ENCODE measurements at regions not wholly inside any gene's neighbourhood (a gene's known extent, or its start where the extent isn't known, plus 50 kb on each side); places are given as distances from the start of the nearest gene placed in this dataset.

DNA sequence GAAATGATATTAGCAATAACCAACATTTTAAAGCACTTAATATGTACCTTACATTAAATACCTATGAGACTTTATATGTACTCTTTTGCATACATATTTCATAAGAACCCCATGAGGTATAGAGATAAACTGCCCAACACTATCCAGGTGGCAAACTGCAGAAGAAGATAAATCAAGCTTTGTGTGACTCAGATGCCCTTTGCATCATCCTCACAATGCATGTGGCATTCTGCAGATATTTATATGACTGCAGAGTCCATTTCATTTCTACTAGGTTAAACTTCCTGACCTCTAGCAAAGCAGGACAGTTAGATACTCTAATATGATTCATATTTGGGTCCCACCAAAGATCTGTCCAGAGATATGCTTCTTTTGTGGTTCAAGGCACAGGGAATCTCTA is 85.6 kb upstream of the RASGEF1B start:
- no peak for DNase-seq

DNA sequence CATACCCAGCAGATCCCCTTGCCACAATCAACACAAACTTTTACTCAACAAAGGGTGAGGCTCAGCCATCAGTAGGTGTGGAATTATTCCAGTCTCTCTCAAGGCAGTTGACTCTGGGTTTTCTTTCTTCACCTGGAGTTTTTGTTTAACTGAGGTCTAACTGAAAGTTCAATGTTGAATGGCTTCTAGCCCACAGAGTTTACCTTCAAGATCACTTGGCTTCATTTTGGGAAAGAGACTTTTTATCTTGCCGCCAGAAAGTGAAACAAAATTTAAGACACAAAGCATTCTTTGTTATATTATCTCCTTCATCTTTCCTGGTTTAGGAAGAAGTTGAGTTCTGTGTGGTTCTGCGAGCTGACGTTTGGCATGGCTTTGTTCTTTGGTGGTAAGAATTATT is 83.8 kb upstream of the RASGEF1B start:
- DNase-seq: no peak

- DNase-seq: no peak
These were observed 80.4 kb upstream of the RASGEF1B start for GRCh38 chr4:81552086-81552485.

GRCh38 chr4:81550388-81550859 is 78.7 kb upstream of the RASGEF1B start:
- no peak for DNase-seq

DNA sequence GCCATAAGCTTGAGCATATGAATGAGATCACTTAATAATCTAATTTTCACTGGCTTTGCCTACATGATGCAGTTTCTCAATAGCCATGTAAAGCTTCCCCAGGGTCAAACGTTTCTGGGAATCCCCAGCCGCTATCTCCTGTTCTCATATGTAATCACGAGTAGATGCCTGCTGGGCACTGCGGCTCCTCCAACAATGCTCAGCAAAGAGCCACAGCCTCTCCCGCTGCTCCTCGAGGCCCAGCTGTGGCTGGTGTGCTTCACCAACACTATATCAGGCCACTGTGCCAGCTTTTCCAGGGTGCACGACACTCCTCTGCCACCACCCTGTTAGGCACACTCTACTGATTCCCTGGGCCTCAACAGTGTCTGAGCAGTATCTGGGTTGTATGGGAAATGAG is 78.3 kb upstream of the RASGEF1B start:
- no peak for DNase-seq

DNA sequence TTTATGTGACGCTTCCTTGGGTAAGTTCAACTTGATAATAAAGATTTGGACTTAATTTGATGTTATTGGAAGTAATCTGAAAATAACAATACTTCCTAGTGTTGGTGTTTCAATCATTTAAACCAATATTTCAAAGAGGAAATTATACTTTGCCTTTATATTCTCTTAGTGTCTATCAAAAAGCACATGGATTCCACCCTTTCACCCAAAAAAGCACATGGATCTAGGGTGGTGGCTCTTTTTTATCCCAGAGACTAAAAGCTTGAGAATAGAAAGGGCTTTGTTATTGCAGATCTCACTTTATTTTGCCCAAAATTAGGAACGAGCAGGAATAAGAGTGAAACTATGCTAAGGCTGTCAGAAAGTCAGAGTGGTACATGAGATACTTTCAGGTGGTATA is 75.1 kb upstream of the RASGEF1B start:
- DNase-seq: no peak

GRCh38 chr4:81541161-81541945 is 69.6 kb upstream of the RASGEF1B start:
- DNase-seq: no peak

DNA sequence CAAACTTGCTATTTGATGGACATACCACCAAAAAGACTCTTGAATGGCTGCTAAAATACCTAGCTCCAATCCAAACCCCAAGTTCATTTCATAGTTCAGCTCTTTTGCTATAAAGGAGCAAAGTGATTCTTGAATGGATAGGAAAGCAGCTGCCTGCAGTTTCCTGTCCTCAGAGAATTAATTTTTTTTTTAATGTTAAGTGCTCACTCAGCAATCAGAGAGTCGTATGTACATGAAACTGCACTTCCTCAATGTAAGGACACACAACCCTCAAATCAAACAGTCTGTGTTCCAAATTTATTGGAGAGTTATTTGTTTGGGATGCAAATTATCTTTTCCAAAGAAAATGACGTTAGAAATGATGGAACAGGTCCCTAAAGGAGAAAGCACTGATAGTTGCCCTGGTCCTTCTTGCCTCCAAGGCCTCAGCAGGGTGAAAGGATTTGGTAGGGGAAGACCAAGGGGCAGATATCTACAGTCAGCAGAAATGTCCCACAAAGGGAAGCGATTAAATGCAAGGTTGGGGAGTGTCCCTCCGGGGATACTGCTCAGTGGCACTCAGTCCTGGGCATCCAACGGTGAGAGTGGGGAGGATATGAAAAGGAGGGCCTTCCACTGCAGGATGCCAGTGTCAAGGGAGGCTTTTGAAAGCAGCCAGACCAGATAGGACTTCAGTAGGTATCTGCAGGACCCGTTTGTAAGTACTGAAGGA is 67.2 kb upstream of the RASGEF1B start:
- DNase-seq: no peak

DNA sequence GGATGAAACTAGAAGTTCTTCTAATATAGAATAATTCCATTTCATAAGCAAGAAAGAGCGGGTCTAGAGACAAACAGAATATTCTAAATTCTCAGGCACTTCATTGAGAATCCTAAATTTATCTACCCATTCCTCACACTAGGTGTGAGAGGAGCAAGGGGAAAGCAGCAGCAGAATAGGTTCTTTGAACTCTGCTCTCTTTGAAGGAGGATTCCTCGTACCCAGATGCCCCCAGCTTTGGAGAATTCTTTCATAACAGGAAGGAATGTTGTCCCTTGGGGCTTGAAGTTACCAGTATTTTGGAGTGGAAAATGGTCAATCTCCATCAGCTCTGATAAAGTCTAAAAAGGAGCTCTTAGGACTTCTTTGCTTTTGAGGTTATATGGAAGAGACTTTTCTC is 59.7 kb upstream of the RASGEF1B start:
- DNase-seq: no peak

GRCh38 chr4:81528979-81529378 is 57.3 kb upstream of the RASGEF1B start:
- DNase-seq: no peak

GRCh38 chr4:81528200-81528599 is 56.5 kb upstream of the RASGEF1B start:
- no peak for DNase-seq

DNA sequence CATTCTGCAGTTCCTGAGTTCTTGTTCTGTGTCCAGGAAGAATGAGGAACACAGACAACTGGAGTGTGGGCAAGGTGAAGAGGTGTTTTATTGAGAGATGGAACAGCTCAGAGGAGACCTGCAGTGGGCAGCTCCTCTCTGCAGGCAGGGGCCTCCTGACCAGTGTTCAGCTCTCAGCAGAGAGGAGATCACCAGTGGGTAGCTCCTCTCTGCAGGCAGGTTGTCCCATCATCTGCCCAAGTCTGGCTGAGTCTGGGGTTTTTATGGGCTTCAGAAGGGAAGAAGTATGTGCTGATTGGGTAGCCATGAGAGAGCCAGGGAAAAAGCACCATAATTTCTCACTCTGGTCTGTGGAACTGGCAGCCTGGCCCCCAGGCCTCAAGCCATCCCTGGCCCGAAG is 56.0 kb upstream of the RASGEF1B start:
- DNase-seq: no peak

- no peak for DNase-seq
These were observed 55.4 kb upstream of the RASGEF1B start for GRCh38 chr4:81527115-81527514.

GRCh38 chr4:81526706-81527105 is 55.0 kb upstream of the RASGEF1B start:
- no peak for DNase-seq

DNA sequence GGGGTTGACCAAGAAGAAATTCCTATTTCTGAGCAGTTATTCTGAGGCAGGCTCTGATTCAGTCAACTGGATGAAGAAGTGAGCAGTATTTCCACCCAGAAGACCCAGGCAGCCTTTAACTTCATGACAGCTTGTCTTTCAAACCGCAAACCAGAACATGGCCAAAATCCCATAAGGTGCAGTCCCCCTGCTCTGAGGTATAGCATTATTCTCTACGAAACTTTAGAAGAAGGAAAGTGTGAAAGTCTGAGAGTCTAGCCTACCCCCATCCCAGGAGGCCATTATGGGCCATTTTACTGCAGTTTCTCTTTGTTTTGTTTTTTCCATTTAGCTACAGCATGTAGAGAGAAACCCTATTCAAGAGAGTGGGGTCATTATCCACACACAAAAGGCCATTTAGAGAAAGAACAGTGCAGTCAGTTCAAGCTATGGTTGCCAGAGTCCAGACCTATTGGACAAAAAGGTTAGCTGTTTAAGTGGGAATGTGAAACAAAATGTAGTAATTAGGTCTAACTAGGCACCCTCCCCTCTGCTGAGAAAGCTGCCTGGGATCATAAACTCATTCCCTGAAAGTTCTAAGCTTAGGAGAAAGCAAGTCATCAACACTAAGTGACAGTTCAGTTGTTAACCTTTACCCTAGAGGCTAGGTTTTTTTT is 52.1 kb upstream of the RASGEF1B start:
- no peak for DNase-seq

GRCh38 chr4:81522711-81523110 is 51.0 kb upstream of the RASGEF1B start:
- DNase-seq: no peak

GRCh38 chr4:81521708-81522107 is 50.0 kb upstream of the RASGEF1B start:
- DNase-seq: no peak

All from right lung (tissue), 2 donors.